LNCaP clone FGC (cell line): ENCODE measurements at regions not wholly inside any gene's neighbourhood (a gene's known extent, or its start where the extent isn't known, plus 50 kb on each side); places are given as distances from the start of the nearest gene placed in this dataset.

Source experiments
- DNase-seq: peaks from one replicate; pipeline ENCODE4 v3.0.0-alpha.2; 2011; ENCODE audit warnings: low read depth
- H3K4me3 ChIP-seq: 2 replicates; pipeline ENCODE4 v1.5.1; 2011; ENCODE audit warnings: mild to moderate bottlenecking, low read depth, low read length, control low read depth
- CTCF ChIP-seq: IDR thresholded peaks from 2 replicates; pipeline ENCODE4 v1.5.1; 2012; ENCODE audit warnings: mild to moderate bottlenecking; ENCODE audit not compliant: control insufficient read depth, insufficient read depth; ENCODE audit errors: extremely low read depth

- DNase-seq: no peak
- no peak for TF ChIP-seq CTCF
- no peak overlapping the region for H3K4me3 ChIP-seq
These were observed 203.9 kb downstream of the FBXO15 start for GRCh38 chr18:73943763-73944162.

- no peak for DNase-seq
- no peak overlapping the region for H3K4me3 ChIP-seq
- TF ChIP-seq CTCF: no peak
These were observed 204.7 kb downstream of the FBXO15 start for GRCh38 chr18:73942956-73943355.

GRCh38 chr18:73942081-73942625 lies 205.5 kb downstream of the FBXO15 start:
- DNase-seq: no peak
- no peak for TF ChIP-seq CTCF
- H3K4me3 ChIP-seq: no peak overlapping the region

GRCh38 chr18:73940721-73941120 lies 206.9 kb downstream of the FBXO15 start:
- no peak overlapping the region for H3K4me3 ChIP-seq
- no peak for DNase-seq
- TF ChIP-seq CTCF: no peak

GRCh38 chr18:73939391-73939790 lies 208.2 kb downstream of the FBXO15 start:
- no peak for DNase-seq
- no peak for TF ChIP-seq CTCF
- H3K4me3 ChIP-seq: no peak overlapping the region

- no peak for DNase-seq
- TF ChIP-seq CTCF: no peak
- H3K4me3 ChIP-seq: no peak overlapping the region
These were observed 213.9 kb downstream of the FBXO15 start for GRCh38 chr18:73933685-73934084.

- TF ChIP-seq CTCF: no peak
- no peak overlapping the region for H3K4me3 ChIP-seq
- DNase-seq: no peak
These were observed 214.7 kb downstream of the FBXO15 start for GRCh38 chr18:73932976-73933375.
